GM23338 (cell line): ENCODE measurements at regions not wholly inside any gene's neighbourhood (a gene's known extent, or its start where the extent isn't known, plus 50 kb on each side); places are given as distances from the start of the nearest gene placed in this dataset.

ENCODE experiments used
- ATAC-seq: fragments of 200-7000 bp; cut with Tn5 transposase; 3 replicates; pipeline ENCODE4 v1.9.1; 2020
- DNase-seq: peaks from one replicate; pipeline ENCODE4 v3.0.0-alpha.2; 2015; ENCODE audit warnings: low spot score
- H2AFZ ChIP-seq: fragments of 200-600 bp; sonication (generic); 2 replicates; pipeline ENCODE4 v1.8.0; 2016; ENCODE audit warnings: antibody characterized with exemption, mild to moderate bottlenecking, moderate library complexity
- H3F3A ChIP-seq: fragments of 200-600 bp; sonication (generic); replicated peaks from 2 replicates; pipeline ENCODE4 v1.8.0; 2017; ENCODE audit warnings: antibody characterized with exemption, mixed run types, low read depth
- H3K27ac ChIP-seq: fragments of 200-600 bp; sonication (generic); 2 replicates; pipeline ENCODE4 v1.6.1; 2016; ENCODE audit warnings: low read depth
- H3K27me3 ChIP-seq: fragments of 200-600 bp; sonication (generic); 2 replicates; pipeline ENCODE4 v1.8.0; 2016; ENCODE audit warnings: mild to moderate bottlenecking, mixed run types, moderate library complexity; ENCODE audit not compliant: insufficient read depth
- H3K36me3 ChIP-seq: fragments of 200-600 bp; sonication (generic); 2 replicates; pipeline ENCODE4 v1.8.0; 2016; ENCODE audit warnings: mild to moderate bottlenecking; ENCODE audit not compliant: insufficient read depth
- H3K4me1 ChIP-seq: fragments of 200-600 bp; sonication (generic); 2 replicates; pipeline ENCODE4 v1.8.0; 2016; ENCODE audit warnings: mild to moderate bottlenecking, moderate library complexity; ENCODE audit not compliant: insufficient read depth
- H3K4me2 ChIP-seq: fragments of 200-600 bp; sonication (generic); 2 replicates; pipeline ENCODE4 v1.7.1; 2017; ENCODE audit warnings: mixed run types
- H3K4me3 ChIP-seq: fragments of 200-600 bp; sonication (generic); 2 replicates; pipeline ENCODE4 v1.6.1; 2016; ENCODE audit warnings: mixed run types
- H3K79me2 ChIP-seq: fragments of 200-600 bp; sonication (generic); replicated peaks from 2 replicates; pipeline ENCODE4 v1.8.0; 2017; ENCODE audit warnings: mild to moderate bottlenecking; ENCODE audit not compliant: insufficient read depth
- H3K9me2 ChIP-seq: fragments of 200-600 bp; sonication (generic); 2 replicates; pipeline ENCODE4 v1.8.0; 2017; ENCODE audit not compliant: insufficient read depth
- H4K20me1 ChIP-seq: fragments of 200-600 bp; sonication (generic); replicated peaks from 2 replicates; pipeline ENCODE4 v1.8.0; 2017; ENCODE audit warnings: mild to moderate bottlenecking; ENCODE audit not compliant: insufficient read depth
- H3K27ac Mint-ChIP-seq: 2 replicates; pipeline ENCODE4 v1.8.0; 2020; ENCODE audit warnings: inconsistent platforms, mild to moderate bottlenecking, moderate library complexity, mixed read lengths
- H3K27me3 Mint-ChIP-seq: 3 replicates; pipeline ENCODE4 v1.8.0; 2022; ENCODE audit warnings: low read depth, mild to moderate bottlenecking, moderate library complexity, mixed read lengths, inconsistent platforms; ENCODE audit not compliant: insufficient read depth, poor library complexity
- H3K36me3 Mint-ChIP-seq: 3 replicates; pipeline ENCODE4 v1.8.0; 2021; ENCODE audit warnings: low read depth, mild to moderate bottlenecking, inconsistent platforms, moderate library complexity, mixed read lengths
- H3K4me1 Mint-ChIP-seq: 3 replicates; pipeline ENCODE4 v1.8.0; 2020; ENCODE audit warnings: mild to moderate bottlenecking, inconsistent platforms, mixed read lengths
- H3K4me3 Mint-ChIP-seq: 3 replicates; pipeline ENCODE4 v1.8.0; 2021; ENCODE audit warnings: moderate library complexity, mild to moderate bottlenecking, inconsistent platforms, mixed read lengths
- H3K9me3 Mint-ChIP-seq: 3 replicates; pipeline ENCODE4 v1.8.0; 2020; ENCODE audit warnings: moderate library complexity, mild to moderate bottlenecking, inconsistent platforms, mixed read lengths
- EZH2 ChIP-seq: fragments of 200-600 bp; sonication (generic); IDR thresholded peaks from one replicate; pipeline ENCODE4 v1.8.0; 2017; ENCODE audit warnings: antibody characterized with exemption, mild to moderate bottlenecking, low read depth; ENCODE audit not compliant: unreplicated experiment
- POLR2AphosphoS5 ChIP-seq: IDR thresholded peaks from 2 replicates; pipeline ENCODE4 v1.6.1; 2016; ENCODE audit warnings: antibody characterized with exemption, low read depth
- STAT1 ChIP-seq: IDR thresholded peaks from one replicate; pipeline ENCODE4 v1.6.1; 2016; ENCODE audit warnings: antibody characterized with exemption; ENCODE audit not compliant: unreplicated experiment
- ZNF114 ChIP-seq: fragments of 250-450 bp; sonication (Bioruptor Pico); IDR thresholded peaks from 2 replicates; pipeline ENCODE4 v1.5.0; 2020; ENCODE audit warnings: mild to moderate bottlenecking, moderate library complexity
- TF ChIP-seq, protein P1 (sequence below): IDR thresholded peaks from one replicate; pipeline ENCODE4 v1.6.1; 2018; ENCODE audit warnings: antibody characterized with exemption; ENCODE audit not compliant: unreplicated experiment
- TF ChIP-seq, protein P2 (sequence below): fragments of 250-450 bp; sonication (Bioruptor Pico); IDR thresholded peaks from 2 replicates; pipeline ENCODE4 v1.5.0; 2020; ENCODE audit warnings: mild to moderate bottlenecking, moderate library complexity

DNA sequence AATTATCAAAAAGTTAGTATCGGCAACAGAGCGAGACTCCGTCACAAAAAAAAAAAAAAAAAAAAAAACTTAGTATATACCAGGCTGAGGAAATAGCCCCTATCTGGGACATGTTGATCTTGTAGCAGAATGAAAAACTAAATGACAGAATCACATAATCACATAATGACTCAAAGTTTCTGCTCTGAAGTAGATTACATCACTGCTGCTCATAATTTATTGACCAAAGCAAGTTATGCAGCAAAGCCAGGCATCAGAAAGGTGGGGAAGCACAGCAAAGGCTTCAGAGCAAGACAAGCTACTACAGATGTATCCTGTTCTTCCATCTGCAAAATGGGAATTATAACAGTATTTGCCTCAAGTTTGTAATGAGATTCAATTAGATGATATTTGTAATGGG, 68.1 kb downstream of the BOD1L2 start:
- Mint-ChIP-seq H3K27me3 (peaks cover 2% of the 10 kb centered on the region), H3K36me3 (no peaks in the 10 kb centered on the region), H3K27ac (no peak overlapping the region), H3K9me3 (no peaks in the 10 kb centered on the region), H3K4me1 (peaks cover 14% of the 10 kb centered on the region), H3K4me3 (no peak overlapping the region)
- DNase-seq (no peak), ATAC-seq (no peak)
- Histone ChIP-seq H3K36me3 (no peaks in the 10 kb centered on the region), H3F3A (no peaks in the 10 kb centered on the region), H3K4me3 (no peak overlapping the region), H3K27me3 (no peaks in the 10 kb centered on the region), H4K20me1 (no peaks in the 10 kb centered on the region), H3K79me2 (no peaks in the 10 kb centered on the region), H3K4me2 (no peak overlapping the region), H3K4me1 (peaks cover 13% of the 10 kb centered on the region), H3K9me2 (peaks cover 10% of the 10 kb centered on the region), H3K27ac (no peak overlapping the region), H2AFZ (no peak overlapping the region)
- TF ChIP-seq POLR2AphosphoS5, result no peak
- TF ChIP-seq, protein P1, sequence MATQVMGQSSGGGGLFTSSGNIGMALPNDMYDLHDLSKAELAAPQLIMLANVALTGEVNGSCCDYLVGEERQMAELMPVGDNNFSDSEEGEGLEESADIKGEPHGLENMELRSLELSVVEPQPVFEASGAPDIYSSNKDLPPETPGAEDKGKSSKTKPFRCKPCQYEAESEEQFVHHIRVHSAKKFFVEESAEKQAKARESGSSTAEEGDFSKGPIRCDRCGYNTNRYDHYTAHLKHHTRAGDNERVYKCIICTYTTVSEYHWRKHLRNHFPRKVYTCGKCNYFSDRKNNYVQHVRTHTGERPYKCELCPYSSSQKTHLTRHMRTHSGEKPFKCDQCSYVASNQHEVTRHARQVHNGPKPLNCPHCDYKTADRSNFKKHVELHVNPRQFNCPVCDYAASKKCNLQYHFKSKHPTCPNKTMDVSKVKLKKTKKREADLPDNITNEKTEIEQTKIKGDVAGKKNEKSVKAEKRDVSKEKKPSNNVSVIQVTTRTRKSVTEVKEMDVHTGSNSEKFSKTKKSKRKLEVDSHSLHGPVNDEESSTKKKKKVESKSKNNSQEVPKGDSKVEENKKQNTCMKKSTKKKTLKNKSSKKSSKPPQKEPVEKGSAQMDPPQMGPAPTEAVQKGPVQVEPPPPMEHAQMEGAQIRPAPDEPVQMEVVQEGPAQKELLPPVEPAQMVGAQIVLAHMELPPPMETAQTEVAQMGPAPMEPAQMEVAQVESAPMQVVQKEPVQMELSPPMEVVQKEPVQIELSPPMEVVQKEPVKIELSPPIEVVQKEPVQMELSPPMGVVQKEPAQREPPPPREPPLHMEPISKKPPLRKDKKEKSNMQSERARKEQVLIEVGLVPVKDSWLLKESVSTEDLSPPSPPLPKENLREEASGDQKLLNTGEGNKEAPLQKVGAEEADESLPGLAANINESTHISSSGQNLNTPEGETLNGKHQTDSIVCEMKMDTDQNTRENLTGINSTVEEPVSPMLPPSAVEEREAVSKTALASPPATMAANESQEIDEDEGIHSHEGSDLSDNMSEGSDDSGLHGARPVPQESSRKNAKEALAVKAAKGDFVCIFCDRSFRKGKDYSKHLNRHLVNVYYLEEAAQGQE, result no peak
- no peak for TF ChIP-seq EZH2
- TF ChIP-seq ZNF114 (CRISPR knock-in tag), result no peak
- TF ChIP-seq, protein P2, sequence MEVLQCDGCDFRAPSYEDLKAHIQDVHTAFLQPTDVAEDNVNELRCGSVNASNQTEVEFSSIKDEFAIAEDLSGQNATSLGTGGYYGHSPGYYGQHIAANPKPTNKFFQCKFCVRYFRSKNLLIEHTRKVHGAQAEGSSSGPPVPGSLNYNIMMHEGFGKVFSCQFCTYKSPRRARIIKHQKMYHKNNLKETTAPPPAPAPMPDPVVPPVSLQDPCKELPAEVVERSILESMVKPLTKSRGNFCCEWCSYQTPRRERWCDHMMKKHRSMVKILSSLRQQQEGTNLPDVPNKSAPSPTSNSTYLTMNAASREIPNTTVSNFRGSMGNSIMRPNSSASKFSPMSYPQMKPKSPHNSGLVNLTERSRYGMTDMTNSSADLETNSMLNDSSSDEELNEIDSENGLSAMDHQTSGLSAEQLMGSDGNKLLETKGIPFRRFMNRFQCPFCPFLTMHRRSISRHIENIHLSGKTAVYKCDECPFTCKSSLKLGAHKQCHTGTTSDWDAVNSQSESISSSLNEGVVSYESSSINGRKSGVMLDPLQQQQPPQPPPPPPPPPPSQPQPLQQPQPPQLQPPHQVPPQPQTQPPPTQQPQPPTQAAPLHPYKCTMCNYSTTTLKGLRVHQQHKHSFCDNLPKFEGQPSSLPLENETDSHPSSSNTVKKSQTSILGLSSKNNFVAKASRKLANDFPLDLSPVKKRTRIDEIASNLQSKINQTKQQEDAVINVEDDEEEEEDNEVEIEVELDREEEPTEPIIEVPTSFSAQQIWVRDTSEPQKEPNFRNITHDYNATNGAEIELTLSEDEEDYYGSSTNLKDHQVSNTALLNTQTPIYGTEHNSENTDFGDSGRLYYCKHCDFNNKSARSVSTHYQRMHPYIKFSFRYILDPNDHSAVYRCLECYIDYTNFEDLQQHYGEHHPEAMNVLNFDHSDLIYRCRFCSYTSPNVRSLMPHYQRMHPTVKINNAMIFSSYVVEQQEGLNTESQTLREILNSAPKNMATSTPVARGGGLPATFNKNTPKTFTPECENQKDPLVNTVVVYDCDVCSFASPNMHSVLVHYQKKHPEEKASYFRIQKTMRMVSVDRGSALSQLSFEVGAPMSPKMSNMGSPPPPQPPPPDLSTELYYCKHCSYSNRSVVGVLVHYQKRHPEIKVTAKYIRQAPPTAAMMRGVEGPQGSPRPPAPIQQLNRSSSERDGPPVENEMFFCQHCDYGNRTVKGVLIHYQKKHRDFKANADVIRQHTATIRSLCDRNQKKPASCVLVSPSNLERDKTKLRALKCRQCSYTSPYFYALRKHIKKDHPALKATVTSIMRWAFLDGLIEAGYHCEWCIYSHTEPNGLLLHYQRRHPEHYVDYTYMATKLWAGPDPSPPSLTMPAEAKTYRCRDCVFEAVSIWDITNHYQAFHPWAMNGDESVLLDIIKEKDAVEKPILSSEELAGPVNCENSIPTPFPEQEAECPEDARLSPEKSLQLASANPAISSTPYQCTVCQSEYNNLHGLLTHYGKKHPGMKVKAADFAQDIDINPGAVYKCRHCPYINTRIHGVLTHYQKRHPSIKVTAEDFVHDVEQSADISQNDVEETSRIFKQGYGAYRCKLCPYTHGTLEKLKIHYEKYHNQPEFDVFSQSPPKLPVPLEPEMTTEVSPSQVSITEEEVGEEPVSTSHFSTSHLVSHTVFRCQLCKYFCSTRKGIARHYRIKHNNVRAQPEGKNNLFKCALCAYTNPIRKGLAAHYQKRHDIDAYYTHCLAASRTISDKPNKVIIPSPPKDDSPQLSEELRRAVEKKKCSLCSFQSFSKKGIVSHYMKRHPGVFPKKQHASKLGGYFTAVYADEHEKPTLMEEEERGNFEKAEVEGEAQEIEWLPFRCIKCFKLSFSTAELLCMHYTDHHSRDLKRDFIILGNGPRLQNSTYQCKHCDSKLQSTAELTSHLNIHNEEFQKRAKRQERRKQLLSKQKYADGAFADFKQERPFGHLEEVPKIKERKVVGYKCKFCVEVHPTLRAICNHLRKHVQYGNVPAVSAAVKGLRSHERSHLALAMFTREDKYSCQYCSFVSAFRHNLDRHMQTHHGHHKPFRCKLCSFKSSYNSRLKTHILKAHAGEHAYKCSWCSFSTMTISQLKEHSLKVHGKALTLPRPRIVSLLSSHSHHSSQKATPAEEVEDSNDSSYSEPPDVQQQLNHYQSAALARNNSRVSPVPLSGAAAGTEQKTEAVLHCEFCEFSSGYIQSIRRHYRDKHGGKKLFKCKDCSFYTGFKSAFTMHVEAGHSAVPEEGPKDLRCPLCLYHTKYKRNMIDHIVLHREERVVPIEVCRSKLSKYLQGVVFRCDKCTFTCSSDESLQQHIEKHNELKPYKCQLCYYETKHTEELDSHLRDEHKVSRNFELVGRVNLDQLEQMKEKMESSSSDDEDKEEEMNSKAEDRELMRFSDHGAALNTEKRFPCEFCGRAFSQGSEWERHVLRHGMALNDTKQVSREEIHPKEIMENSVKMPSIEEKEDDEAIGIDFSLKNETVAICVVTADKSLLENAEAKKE (CRISPR knock-in tag), result no peak
- TF ChIP-seq STAT1, result no peak
